ENCODE measurements at regions not wholly inside any gene's neighbourhood (a gene's known extent, or its start where the extent isn't known, plus 50 kb on each side); places are given as distances from the start of the nearest gene placed in this dataset.

DNA sequence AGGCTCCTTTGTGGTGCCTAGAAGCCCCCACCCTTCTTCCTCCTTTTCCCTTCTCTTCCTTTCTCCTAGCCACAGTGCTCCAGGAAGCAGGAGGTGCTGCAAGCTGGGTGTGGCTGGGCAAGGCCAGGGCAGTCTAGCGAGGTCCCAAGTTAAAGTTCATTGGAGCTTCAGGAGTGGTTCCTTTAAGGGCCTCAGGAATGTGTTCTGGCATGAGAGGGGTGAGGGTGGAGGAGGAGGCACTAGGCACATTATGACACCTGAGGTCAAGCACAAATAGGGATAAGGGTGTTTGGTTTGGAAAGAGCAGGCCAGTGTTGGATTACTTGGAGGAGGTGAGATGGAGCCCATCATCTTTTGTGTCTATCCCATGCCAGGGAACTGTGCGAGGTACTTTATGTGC, 258.7 kb downstream of the TLE3 start:
- Histone ChIP-seq H3K9me3 (ENCODE audit: low read length) (no peaks in the 10 kb centered on the region), H3K9ac (ENCODE audit: low read length) (no peak overlapping the region), H3K4me3 (ENCODE audit: low read depth, low read length, poor library complexity, severe bottlenecking) (no peak overlapping the region), H3K4me1 (ENCODE audit: insufficient read depth, low read length, severe bottlenecking) (peaks cover 27% of the 10 kb centered on the region), H3K27me3 (ENCODE audit: insufficient read depth, low read length) (peaks cover 6% of the 10 kb centered on the region; the same call in 1 of the 2 replicates), H3K79me2 (ENCODE audit: insufficient read depth, low read length) (no peaks in the 10 kb centered on the region), H3K27ac (ENCODE audit: low read depth, low read length, poor library complexity, severe bottlenecking) (no peak overlapping the region), H3K4me2 (ENCODE audit: low read length) (no peak overlapping the region), H2AFZ (ENCODE audit: low read length) (no peak overlapping the region), H3F3A (ENCODE audit: insufficient read depth, low read length) (no peaks in the 10 kb centered on the region), H3K9me2 (ENCODE audit: low read depth, low read length) (no peaks in the 10 kb centered on the region), H4K20me1 (ENCODE audit: insufficient read depth, low read length) (no peaks in the 10 kb centered on the region), H3K36me3 (ENCODE audit: insufficient read depth, low read length) (no peaks in the 10 kb centered on the region; the same call in 1 of the 2 replicates)
- TF ChIP-seq EZH2 (IDR thresholded peaks at IDR 0.05; ENCODE audit: borderline replicate concordance, low read length) (no peak), CTCF (IDR thresholded peaks at IDR 0.05; ENCODE audit: low read length) (no peak)

DNA sequence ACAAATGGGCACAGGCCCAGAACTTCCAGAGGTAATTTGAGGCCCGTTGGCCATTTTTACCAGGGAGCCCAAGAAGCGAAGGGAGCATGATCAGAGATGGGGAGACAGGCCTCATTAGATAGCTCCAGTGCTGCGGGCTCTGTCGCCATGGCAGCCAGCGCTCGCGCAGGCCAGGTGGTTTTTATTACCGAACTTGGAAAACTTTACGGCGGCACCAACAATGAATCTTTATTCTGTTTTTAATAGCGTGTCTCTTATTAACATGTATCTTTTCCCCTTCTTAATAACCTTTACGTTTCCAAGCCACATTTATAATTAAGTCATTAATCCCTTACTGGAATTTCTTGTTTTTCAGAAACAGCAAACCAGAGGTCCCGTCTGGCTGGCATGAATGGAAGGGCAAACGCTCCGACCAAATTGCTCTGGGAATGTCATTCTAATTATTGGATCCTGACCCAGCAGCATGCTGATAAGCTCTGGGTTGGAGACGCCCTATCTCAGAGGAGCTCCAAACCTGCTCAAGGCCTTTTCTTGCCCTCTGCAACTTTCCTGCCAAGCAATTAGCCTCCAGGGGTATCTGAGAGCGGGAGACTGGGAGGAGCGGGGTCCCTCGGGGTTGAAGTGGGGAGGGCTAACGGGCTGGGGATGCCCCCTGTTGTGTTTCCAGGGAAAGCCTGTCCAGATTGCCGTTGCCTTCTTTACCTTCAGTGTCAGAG, 256.4 kb downstream of the TLE3 start:
- Histone ChIP-seq H2AFZ (ENCODE audit: low read length) (no peak overlapping the region), H3K36me3 (ENCODE audit: insufficient read depth, low read length) (no peaks in the 10 kb centered on the region; the same call in 1 of the 2 replicates)

DNA sequence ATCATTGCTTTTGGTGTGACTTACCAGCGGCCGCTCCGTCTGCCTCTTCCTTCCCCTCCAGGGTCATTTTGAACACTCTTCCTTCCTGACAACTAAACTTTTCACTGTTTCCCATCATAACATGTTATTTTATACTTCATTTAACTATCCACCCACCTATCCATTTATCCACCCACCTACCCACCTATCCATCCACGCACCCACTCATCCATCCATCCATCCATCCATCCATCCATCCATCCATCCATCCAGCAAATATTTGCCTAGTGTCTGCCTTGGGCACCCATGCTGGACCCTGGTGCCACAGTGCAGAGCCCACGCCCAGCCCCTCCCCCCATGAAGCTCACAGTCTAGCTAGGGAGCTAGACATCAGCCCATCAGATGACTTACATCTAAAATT, 254.9 kb downstream of the TLE3 start:
- Histone ChIP-seq H3K27ac (ENCODE audit: low read depth, low read length, poor library complexity, severe bottlenecking) (no peak overlapping the region), H3K36me3 (ENCODE audit: insufficient read depth, low read length) (no peaks in the 10 kb centered on the region; the same call in 1 of the 2 replicates), H3K4me1 (ENCODE audit: insufficient read depth, low read length, severe bottlenecking) (peaks cover 4% of the 10 kb centered on the region), H3K9me3 (ENCODE audit: low read length) (no peaks in the 10 kb centered on the region), H3K27me3 (ENCODE audit: insufficient read depth, low read length) (peaks cover 6% of the 10 kb centered on the region; the same call in 1 of the 2 replicates), H3F3A (ENCODE audit: insufficient read depth, low read length) (no peaks in the 10 kb centered on the region), H3K9me2 (ENCODE audit: low read depth, low read length) (no peaks in the 10 kb centered on the region), H3K4me3 (ENCODE audit: low read depth, low read length, poor library complexity, severe bottlenecking) (no peak overlapping the region), H4K20me1 (ENCODE audit: insufficient read depth, low read length) (no peaks in the 10 kb centered on the region), H2AFZ (ENCODE audit: low read length) (no peak overlapping the region), H3K9ac (ENCODE audit: low read length) (no peak overlapping the region), H3K4me2 (ENCODE audit: low read length) (no peak overlapping the region), H3K79me2 (ENCODE audit: insufficient read depth, low read length) (no peaks in the 10 kb centered on the region)
- no peak for TF ChIP-seq EZH2 (IDR thresholded peaks at IDR 0.05; ENCODE audit: borderline replicate concordance, low read length)
- no peak for TF ChIP-seq CTCF (IDR thresholded peaks at IDR 0.05; ENCODE audit: low read length)

More for the DNA sequence above, 256.4 kb downstream of the TLE3 start:
- H3K9me2 ChIP-seq (ENCODE audit: low read depth, low read length) = no peaks in the 10 kb centered on the region
- H3K9ac ChIP-seq (ENCODE audit: low read length) = no peak overlapping the region
- no peak overlapping the region for H3K4me2 ChIP-seq (ENCODE audit: low read length)
- H4K20me1 ChIP-seq (ENCODE audit: insufficient read depth, low read length) = no peaks in the 10 kb centered on the region
- H3K27me3 ChIP-seq (ENCODE audit: insufficient read depth, low read length) = peaks cover 6% of the 10 kb centered on the region; the same call in 1 of the 2 replicates
- H3K4me3 ChIP-seq (ENCODE audit: low read depth, low read length, poor library complexity, severe bottlenecking) = no peak overlapping the region
- no peaks in the 10 kb centered on the region for H3F3A ChIP-seq (ENCODE audit: insufficient read depth, low read length)
- TF ChIP-seq CTCF (IDR thresholded peaks at IDR 0.05; ENCODE audit: low read length) (no peak), EZH2 (IDR thresholded peaks at IDR 0.05; ENCODE audit: borderline replicate concordance, low read length) (no peak)
- H3K9me3 ChIP-seq (ENCODE audit: low read length) = no peaks in the 10 kb centered on the region
- peaks cover 4% of the 10 kb centered on the region for H3K4me1 ChIP-seq (ENCODE audit: insufficient read depth, low read length, severe bottlenecking)
- no peak overlapping the region for H3K27ac ChIP-seq (ENCODE audit: low read depth, low read length, poor library complexity, severe bottlenecking)
- no peaks in the 10 kb centered on the region for H3K79me2 ChIP-seq (ENCODE audit: insufficient read depth, low read length)
